GM12872 (cell line): ENCODE measurements at regions not wholly inside any gene's neighbourhood (a gene's known extent, or its start where the extent isn't known, plus 50 kb on each side); places are given as distances from the start of the nearest gene placed in this dataset.

Experiments
- CTCF ChIP-seq: IDR thresholded peaks from 3 replicates; pipeline ENCODE4 v1.5.1; 2011; ENCODE audit warnings: low read depth, mild to moderate bottlenecking, low read length, moderate library complexity; ENCODE audit not compliant: insufficient read depth

GRCh38 chr3:174403831-174404230 is 455.3 kb upstream of the NAALADL2 start:
- no peak for TF ChIP-seq CTCF

- TF ChIP-seq CTCF: no peak
Observed at GRCh38 chr3:174408310-174408709, 450.8 kb upstream of the NAALADL2 start.

GRCh38 chr3:174409086-174409743 is 449.9 kb upstream of the NAALADL2 start:
- TF ChIP-seq CTCF: no peak

GRCh38 chr3:174413062-174413912 is 445.8 kb upstream of the NAALADL2 start:
- TF ChIP-seq CTCF: no peak

GRCh38 chr3:174414902-174415301 is 444.2 kb upstream of the NAALADL2 start:
- no peak for TF ChIP-seq CTCF

- no peak for TF ChIP-seq CTCF
Observed at GRCh38 chr3:174417573-174417972, 441.6 kb upstream of the NAALADL2 start.

- no peak for TF ChIP-seq CTCF
Observed at GRCh38 chr3:174419216-174419615, 439.9 kb upstream of the NAALADL2 start.
